ENCODE measurements at regions not wholly inside any gene's neighbourhood (a gene's known extent, or its start where the extent isn't known, plus 50 kb on each side); places are given as distances from the start of the nearest gene placed in this dataset.

- TF ChIP-seq CTCF (conservative IDR thresholded peaks at IDR 0.05 in 1 of 2, IDR thresholded peaks at IDR 0.05 in 1 of 2; ENCODE audit: extremely low read depth in 1 of 2, insufficient read depth in 1 of 2, low read depth in 1 of 2, low read length in 2 of 2) = no peak
- no peak for TF ChIP-seq EZH2 (IDR thresholded peaks at IDR 0.05; ENCODE audit: borderline replicate concordance, low read length)
Measured at GRCh38 chr13:33543089-33543459, 257.5 kb upstream of the STARD13 start.
